SK-N-SH (cell line): ENCODE measurements at regions not wholly inside any gene's neighbourhood (a gene's known extent, or its start where the extent isn't known, plus 50 kb on each side); places are given as distances from the start of the nearest gene placed in this dataset.

Experiments
- FOSL2 ChIP-seq: IDR thresholded peaks from 2 replicates; pipeline ENCODE4 v1.4.0; 2012; ENCODE audit warnings: low read depth, mild to moderate bottlenecking, moderate library complexity, borderline replicate concordance
- GABPA ChIP-seq: IDR thresholded peaks from 2 replicates; pipeline ENCODE4 v1.4.0; 2012; ENCODE audit warnings: low read depth, mild to moderate bottlenecking
- GATA2 ChIP-seq: sonication (generic); formaldehyde crosslinking; IDR thresholded peaks from 2 replicates; pipeline ENCODE4 v1.5.0; 2020; ENCODE audit warnings: mild to moderate bottlenecking, missing genetic modification reagents
- MAX ChIP-seq: IDR thresholded peaks from 2 replicates; pipeline ENCODE4 v1.4.0; 2012; ENCODE audit warnings: low read depth
- MXI1 ChIP-seq: IDR thresholded peaks from 2 replicates; pipeline ENCODE4 v1.6.1; 2012; ENCODE audit warnings: mild to moderate bottlenecking, low read depth, low read length, improper control_type of control experiment
- RAD21 ChIP-seq: IDR thresholded peaks from 2 replicates; pipeline ENCODE4 v1.6.1; 2012; ENCODE audit warnings: mild to moderate bottlenecking, low read length
- RCOR1 ChIP-seq: fragments of 150-350 bp; IDR thresholded peaks from 2 replicates; pipeline ENCODE4 v1.6.1; 2017; ENCODE audit warnings: antibody characterized with exemption, low read length
- SIN3A ChIP-seq: IDR thresholded peaks from 2 replicates; pipeline ENCODE4 v1.6.1; 2012; ENCODE audit warnings: low read depth, mild to moderate bottlenecking, low read length, moderate library complexity, borderline replicate concordance
- SMC3 ChIP-seq: IDR thresholded peaks from 2 replicates; pipeline ENCODE4 v1.6.1; 2012; ENCODE audit warnings: low read depth, low read length, improper control_type of control experiment
- TEAD4 ChIP-seq: IDR thresholded peaks from 2 replicates; pipeline ENCODE4 v1.4.0; 2012; ENCODE audit warnings: mild to moderate bottlenecking, borderline replicate concordance; ENCODE audit not compliant: insufficient read depth
- USF2 ChIP-seq: fragments of 150-350 bp; IDR thresholded peaks from 2 replicates; pipeline ENCODE4 v1.6.1; 2017; ENCODE audit warnings: antibody characterized with exemption, low read length, low read depth, borderline replicate concordance
- TF ChIP-seq, protein P1 (sequence below): fragments of 200-600 bp; sonication (generic); IDR thresholded peaks from 2 replicates; pipeline ENCODE4 v1.6.1; 2017; ENCODE audit warnings: antibody characterized with exemption, mild to moderate bottlenecking, moderate library complexity
- TF ChIP-seq, protein P2 (sequence below): IDR thresholded peaks from 2 replicates; pipeline ENCODE4 v1.4.0; 2012; ENCODE audit warnings: low read depth, borderline replicate concordance
- TF ChIP-seq, protein P3 (sequence below): fragments of 150-350 bp; IDR thresholded peaks from 2 replicates; pipeline ENCODE4 v1.6.1; 2016; ENCODE audit warnings: mild to moderate bottlenecking, low read depth, low read length

- TF ChIP-seq SIN3A (no peak), GABPA (no peak), MAX (no peak), RAD21 (no peak), SMC3 (no peak), GATA2 (CRISPR knock-in tag) (no peak), RCOR1 (no peak), TEAD4 (no peak), USF2 (no peak), MXI1 (no peak), FOSL2 (no peak)
- TF ChIP-seq, protein P1, sequence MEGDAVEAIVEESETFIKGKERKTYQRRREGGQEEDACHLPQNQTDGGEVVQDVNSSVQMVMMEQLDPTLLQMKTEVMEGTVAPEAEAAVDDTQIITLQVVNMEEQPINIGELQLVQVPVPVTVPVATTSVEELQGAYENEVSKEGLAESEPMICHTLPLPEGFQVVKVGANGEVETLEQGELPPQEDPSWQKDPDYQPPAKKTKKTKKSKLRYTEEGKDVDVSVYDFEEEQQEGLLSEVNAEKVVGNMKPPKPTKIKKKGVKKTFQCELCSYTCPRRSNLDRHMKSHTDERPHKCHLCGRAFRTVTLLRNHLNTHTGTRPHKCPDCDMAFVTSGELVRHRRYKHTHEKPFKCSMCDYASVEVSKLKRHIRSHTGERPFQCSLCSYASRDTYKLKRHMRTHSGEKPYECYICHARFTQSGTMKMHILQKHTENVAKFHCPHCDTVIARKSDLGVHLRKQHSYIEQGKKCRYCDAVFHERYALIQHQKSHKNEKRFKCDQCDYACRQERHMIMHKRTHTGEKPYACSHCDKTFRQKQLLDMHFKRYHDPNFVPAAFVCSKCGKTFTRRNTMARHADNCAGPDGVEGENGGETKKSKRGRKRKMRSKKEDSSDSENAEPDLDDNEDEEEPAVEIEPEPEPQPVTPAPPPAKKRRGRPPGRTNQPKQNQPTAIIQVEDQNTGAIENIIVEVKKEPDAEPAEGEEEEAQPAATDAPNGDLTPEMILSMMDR: no peak
- TF ChIP-seq, protein P2, sequence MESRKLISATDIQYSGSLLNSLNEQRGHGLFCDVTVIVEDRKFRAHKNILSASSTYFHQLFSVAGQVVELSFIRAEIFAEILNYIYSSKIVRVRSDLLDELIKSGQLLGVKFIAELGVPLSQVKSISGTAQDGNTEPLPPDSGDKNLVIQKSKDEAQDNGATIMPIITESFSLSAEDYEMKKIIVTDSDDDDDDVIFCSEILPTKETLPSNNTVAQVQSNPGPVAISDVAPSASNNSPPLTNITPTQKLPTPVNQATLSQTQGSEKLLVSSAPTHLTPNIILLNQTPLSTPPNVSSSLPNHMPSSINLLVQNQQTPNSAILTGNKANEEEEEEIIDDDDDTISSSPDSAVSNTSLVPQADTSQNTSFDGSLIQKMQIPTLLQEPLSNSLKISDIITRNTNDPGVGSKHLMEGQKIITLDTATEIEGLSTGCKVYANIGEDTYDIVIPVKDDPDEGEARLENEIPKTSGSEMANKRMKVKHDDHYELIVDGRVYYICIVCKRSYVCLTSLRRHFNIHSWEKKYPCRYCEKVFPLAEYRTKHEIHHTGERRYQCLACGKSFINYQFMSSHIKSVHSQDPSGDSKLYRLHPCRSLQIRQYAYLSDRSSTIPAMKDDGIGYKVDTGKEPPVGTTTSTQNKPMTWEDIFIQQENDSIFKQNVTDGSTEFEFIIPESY: no peak
- TF ChIP-seq, protein P3, sequence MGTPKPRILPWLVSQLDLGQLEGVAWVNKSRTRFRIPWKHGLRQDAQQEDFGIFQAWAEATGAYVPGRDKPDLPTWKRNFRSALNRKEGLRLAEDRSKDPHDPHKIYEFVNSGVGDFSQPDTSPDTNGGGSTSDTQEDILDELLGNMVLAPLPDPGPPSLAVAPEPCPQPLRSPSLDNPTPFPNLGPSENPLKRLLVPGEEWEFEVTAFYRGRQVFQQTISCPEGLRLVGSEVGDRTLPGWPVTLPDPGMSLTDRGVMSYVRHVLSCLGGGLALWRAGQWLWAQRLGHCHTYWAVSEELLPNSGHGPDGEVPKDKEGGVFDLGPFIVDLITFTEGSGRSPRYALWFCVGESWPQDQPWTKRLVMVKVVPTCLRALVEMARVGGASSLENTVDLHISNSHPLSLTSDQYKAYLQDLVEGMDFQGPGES: no peak
These were observed 1395.9 kb downstream of the FAM181B start for GRCh38 chr11:81337756-81338155.
